ENCODE measurements at regions not wholly inside any gene's neighbourhood (a gene's known extent, or its start where the extent isn't known, plus 50 kb on each side); places are given as distances from the start of the nearest gene placed in this dataset.

GRCh38 chr15:35926007-35926380 lies 380.0 kb upstream of the DPH6 start:
- TF ChIP-seq CTCF (IDR thresholded peaks at IDR 0.05; ENCODE audit: borderline replicate concordance, extremely low read depth, low read length, poor library complexity, severe bottlenecking) (no peak), EZH2 (IDR thresholded peaks at IDR 0.05; ENCODE audit: borderline replicate concordance, low read depth, low read length, severe bottlenecking) (no peak)

All from DND-41 (cell line).